ENCODE measurements at regions not wholly inside any gene's neighbourhood (a gene's known extent, or its start where the extent isn't known, plus 50 kb on each side); places are given as distances from the start of the nearest gene placed in this dataset.
A peak's percentile ranks its signal among the peaks of the same experiment; 100 is the strongest.

DNA sequence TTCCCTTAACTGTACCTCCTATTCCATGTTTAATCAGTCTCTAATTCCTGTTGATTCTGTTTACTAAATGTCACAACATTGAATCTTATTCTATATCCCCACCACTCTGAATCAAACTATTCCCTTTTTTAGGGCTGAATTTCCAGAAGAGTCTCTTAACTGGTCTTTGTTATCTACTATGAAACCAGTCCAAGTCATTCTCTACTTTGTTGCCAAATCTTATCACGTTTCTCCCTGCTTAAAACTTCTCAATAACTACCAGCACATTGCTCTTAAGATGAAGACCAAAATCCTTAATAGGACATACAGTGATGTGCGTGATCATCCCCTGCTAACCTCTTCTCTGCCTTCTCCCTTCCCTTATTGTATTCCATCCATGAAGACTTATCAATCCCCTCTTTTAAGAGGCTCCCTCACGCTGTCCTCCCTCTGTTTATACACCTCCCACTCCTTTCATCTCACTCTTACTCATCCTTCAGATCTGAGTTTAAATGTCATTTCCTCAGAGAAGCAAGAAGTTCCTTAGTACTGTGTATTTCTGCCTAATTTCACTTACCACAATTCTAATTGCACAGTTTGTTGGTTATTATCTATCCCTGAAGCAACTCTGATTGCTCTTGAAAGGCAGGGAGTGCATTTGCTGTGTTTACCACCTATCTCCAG is 143.0 kb upstream of the AHI1 start:
- no peak for DNase-seq
- in situ Hi-C loops (cut with MboI; ENCODE audit: low pct_unique_long_range_greater_than_20kb, low sequenced_read_pairs), result no loop called here

DNA sequence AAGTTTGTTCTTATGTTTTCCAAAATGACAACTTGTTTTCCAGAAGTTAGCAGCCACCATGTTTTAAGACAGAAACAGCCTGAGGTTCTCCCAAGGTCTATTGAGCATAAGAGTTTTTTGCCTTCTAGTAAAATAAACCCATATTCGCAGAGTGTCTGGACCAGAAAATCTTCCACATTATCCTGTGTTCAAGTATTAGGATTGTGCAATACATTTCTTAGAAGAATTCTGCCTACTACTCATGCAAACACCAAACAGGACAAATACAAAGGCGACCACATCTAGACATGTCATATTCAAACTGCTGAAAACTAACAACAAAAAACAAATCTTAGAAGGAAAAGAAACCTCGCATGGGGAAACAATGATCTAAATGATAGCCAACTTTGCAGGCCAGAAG is 145.4 kb upstream of the AHI1 start:
- in situ Hi-C loops (cut with MboI; ENCODE audit: low pct_unique_long_range_greater_than_20kb, low sequenced_read_pairs), result no loop called here
- no peak for DNase-seq

DNA sequence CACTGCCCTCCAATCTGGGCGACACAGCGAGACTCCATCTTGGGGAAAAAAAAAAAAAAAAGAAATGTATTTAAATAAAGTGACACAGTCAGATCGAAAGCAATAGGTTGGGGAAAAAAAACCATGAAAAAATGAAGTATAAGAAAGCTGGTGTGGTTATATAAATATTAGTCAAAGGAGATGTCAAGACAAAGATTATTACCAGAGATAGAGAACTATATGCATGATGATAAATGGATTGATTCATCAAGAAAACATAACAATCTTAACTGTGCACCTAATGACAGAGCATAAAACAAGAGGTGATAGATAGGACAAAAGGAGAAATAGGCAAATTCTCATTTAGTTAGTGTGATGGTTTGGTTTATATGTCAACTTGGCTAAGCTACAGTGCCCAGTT is 146.9 kb upstream of the AHI1 start:
- in situ Hi-C loops (cut with MboI; ENCODE audit: low pct_unique_long_range_greater_than_20kb, low sequenced_read_pairs), result no loop called here

DNA sequence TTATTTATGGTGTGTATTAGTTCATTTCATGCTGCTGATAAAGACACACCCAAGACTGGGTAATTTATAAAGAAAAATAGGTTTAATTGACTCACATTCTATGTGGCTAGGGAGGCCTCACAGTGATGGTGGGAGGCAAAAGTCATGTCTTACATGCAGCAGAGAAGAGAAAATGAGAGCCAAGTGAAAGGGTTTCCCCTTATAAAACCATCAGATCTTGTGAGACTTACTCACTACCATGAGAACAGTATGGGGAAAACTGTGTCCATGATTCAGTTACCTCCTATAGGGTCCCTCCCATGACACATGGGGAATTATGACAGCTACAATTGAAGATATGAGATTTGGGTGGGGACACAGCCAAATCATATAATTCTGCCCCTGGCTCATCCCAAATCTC is 150.0 kb upstream of the AHI1 start:
- in situ Hi-C loops (cut with MboI; ENCODE audit: low pct_unique_long_range_greater_than_20kb, low sequenced_read_pairs), result no loop called here

More for the DNA sequence above, 146.9 kb upstream of the AHI1 start:
- no peak for DNase-seq

DNA sequence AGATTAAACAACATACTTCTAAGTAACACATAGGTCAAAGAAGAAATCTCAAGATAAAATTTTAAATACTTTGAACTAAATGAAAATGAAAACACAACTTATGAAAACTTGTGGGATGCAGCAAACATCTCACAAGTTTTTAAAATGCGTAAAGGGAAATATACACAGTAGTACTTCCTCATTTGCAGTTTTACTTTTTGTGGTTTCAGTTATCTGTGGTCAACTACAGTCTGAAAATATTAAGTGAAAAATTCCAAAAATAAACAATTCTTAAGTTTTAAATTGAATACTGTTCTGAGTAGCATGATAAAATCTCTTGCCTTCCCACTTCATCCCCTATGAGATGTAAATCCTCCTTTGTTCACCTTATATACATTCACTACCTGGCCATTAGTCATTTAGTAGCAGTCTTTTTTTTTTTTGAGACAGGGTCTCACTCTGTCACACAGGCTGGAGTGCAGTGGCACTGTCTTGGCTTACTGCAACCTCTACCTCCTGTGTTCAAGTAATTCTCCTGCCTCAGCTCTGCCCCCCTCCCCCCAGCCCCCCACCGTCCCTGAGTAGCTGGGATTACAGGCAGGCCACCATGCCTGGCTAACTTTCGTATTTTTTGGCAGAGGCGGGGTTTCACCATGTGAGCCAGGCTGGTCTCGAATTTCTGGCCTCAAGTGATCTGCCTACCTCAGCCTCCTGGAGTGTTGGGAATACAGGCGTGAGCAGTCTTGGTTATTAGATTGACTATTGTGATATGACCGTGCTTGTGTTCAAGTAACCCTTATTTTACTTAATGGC is 154.6 kb upstream of the AHI1 start:
- in situ Hi-C loops (cut with MboI; ENCODE audit: low pct_unique_long_range_greater_than_20kb, low sequenced_read_pairs), result no loop called here
- peak; percentile 52 for DNase-seq

More for the DNA sequence above, 150.0 kb upstream of the AHI1 start:
- no peak for DNase-seq

DNA sequence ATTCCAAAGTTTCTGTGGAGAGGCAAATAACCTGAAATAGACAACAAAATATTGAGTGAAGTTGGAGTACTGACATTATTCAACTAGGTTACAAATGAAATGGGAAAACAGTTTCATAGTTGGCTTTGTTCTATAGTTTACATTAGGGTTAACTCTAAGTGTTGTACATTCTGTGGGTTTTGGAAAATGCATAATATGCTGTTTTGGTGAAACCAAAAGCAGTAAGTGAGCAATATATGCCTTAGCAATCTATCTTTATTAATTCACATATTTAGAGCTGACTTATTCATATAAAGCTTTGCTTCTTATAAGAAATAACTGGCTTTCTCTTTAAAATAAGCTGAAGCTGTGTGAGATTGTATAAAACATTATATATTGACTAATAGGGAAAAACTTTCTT is 157.5 kb upstream of the AHI1 start:
- in situ Hi-C loops (cut with MboI; ENCODE audit: low pct_unique_long_range_greater_than_20kb, low sequenced_read_pairs), result no loop called here
- DNase-seq, result no peak

DNA sequence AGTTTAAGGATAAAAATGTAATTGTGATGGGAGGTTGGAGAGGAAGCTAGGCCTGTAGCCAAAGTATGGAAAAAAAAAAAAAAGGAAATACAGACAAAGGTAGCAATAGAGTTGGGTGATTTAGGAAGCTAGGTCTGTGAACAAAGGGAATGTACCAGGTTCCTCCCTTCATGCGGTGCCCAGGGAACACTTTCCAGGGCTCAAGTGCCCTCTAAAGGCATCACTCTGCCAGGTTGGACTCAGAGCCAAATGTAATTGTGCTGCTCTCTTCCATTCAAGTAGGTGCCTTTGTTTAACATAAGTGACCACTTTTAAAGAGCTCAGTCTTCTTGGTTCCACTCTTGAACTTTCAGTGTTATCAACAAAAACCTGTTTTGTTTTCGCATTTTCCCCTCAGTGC is 159.7 kb upstream of the AHI1 start:
- in situ Hi-C loops (cut with MboI; ENCODE audit: low pct_unique_long_range_greater_than_20kb, low sequenced_read_pairs), result no loop called here
- no peak for DNase-seq

DNA sequence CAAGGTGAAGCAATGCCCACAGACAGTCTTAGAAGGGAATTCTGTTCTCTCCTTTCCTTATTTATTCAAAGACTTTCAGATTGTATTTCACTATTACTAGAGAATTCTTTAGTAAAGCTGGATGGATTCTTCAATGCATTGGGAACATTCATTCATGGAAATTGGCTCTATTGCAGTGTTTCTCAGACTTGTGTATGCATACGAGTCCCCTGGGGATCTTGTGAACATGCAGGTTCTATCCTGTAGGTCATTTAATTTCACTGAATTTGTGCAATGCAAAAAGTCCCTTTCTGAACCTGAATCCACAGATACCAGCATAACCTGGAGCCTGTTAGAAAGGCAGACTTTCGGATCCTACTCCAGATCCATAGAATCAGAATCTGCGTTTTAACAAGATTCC is 160.9 kb upstream of the AHI1 start:
- in situ Hi-C loops (cut with MboI; ENCODE audit: low pct_unique_long_range_greater_than_20kb, low sequenced_read_pairs), result no loop called here
- no peak for DNase-seq

DNA sequence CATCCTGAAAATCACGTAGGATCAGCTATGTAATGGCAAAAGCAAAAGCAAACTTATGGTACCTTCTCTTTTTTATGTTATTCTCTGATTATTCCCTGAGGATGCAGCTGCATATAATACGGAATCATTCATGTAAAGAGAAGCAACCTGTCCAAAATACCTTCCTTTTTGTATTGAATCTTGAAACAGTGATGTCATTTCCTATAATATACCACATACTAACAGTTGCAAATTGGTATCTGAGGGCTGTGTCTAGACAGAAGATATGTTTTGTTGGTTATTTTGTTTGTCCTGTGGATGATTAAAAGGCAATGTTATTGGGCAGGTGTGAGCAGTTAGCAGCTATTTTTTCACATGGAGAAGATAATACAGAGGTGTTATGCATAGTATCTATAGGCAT is 161.4 kb upstream of the AHI1 start:
- in situ Hi-C loops (cut with MboI; ENCODE audit: low pct_unique_long_range_greater_than_20kb, low sequenced_read_pairs), result no loop called here
- DNase-seq, result no peak

DNA sequence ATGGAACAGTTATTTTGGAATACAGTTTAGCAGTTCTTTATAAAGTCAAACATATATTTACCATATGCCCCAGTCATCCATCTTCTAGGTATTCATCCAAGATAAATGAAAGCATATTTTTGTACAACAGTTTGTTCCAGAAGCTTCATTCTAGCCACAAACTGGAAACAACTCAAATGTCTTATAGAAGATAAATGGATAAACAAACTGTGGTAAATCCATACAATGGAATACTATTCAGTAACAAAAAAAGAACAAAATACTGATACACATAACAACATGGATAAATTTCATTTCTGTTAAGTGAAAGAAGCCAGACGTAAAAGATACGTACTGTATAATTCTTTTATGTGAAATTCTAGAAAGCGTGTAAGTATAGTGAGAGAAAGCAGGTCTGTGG is 167.0 kb upstream of the AHI1 start:
- no peak for DNase-seq
- in situ Hi-C loops (cut with MboI; ENCODE audit: low pct_unique_long_range_greater_than_20kb, low sequenced_read_pairs), result no loop called here

DNA sequence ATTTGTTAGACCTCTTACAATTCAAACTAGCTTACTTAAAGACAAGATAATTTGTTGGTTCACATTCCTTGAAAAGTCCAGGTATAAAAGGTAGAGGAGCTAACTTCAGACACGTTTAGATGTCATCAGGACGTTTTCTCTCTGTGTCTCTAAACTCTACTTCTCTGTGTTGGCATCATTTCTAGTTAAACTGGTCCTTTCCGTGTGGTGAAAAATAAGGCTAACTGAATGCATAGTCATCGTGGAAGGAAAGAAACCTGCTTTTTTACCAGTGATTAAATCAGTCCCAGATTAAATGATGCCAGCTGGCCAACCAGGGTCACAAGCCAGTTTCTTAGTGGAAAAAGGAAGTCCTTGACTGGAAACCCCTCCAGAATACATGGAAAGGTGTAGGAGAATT is 168.4 kb upstream of the AHI1 start:
- no peak for DNase-seq
- in situ Hi-C loops (cut with MboI; ENCODE audit: low pct_unique_long_range_greater_than_20kb, low sequenced_read_pairs), result no loop called here

DNA sequence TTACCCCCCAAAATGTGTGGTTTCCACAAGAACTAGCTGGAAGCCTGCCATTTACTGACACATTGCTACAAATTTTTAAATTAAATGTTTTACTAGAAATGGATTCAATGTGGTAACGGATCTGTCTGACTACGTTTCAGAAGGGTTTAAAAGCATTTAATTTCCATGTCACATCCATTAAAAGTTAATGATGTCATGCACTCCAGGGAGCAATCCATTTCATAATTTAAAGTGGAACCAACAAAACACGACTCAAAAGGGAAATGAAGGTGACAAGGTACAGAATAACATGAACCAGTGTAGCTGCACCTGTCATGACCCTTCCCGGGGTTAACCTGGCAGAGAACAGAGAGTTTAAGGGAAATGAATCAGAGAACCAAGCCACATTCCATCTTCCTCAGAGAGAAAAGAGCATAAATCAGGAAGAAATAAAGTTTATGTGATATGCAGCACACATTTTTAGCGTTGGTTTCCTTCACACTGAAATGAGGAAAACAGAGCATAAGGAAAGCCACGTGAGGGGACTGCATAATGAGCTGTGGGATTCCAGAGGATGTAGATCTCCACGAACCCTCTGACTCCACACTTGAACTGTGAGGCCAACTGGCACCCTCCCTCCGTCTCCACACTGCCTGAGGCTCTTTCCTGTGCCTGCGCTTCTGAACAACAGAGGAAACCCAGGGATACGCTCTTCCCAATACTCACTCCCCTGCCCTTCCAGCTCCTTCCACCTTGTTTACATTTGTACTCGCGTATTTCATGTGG is 170.3 kb upstream of the AHI1 start:
- DNase-seq, result no peak
- in situ Hi-C loops (cut with MboI; ENCODE audit: low pct_unique_long_range_greater_than_20kb, low sequenced_read_pairs), result no loop called here

DNA sequence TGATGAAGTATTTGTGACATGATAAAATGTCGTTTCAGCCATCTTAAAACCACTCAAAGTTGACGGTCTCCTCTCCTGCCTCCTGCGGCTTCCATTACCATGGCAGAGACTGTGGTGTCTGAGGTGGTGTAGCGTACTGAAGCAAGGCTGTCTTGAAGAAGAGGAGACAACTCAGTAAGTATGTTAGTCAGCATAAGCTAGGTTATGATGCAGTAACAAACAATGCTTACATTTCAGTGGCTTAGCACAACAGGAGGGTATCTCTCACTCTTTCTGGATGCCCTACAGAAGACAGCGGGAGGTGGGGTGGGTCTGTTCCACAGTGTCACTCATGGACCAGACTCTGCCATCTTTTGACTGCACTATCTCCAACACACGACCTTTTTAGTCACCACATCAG is 174.7 kb upstream of the AHI1 start:
- in situ Hi-C loops (cut with MboI; ENCODE audit: low pct_unique_long_range_greater_than_20kb, low sequenced_read_pairs), result no loop called here
- DNase-seq, result no peak

DNA sequence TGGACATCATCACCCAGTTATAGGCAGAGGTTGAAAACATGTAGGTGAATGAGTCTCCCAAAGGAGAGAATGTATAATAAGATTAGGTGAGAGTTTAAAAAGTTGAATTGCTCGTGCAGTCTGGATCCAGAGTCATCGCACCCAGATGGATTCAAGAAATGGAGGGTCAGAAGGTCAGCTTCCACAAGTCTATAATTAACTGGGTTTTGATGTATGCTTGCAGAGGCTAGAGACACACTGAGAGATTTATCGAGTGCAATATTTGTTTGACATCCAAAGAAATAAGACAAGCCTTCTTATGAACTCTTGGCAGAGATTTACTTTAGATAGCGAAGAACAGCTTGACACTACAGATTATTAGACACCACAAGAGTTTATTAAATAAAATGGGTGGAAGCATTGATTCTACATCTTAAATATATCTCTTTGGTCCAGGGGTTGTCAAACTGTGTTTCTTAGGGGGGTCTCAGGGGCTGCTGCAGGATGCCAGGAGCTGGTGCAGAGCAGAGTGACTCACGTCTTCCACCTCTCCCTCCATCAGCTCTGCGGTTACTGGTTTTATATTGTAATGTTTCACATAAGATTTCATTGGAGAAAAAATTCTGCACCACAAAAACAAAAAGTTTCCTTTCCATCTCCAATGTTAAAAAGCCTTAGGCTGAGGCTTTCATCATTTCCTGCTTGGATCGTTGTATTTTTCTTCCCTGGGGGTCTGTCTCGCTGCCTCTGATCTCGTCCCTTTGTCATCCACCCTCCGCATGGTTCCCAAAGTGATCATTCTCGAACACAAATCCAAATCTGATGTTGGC is 176.2 kb upstream of the AHI1 start:
- in situ Hi-C loops (cut with MboI; ENCODE audit: low pct_unique_long_range_greater_than_20kb, low sequenced_read_pairs), result no loop called here
- no peak for DNase-seq

DNA sequence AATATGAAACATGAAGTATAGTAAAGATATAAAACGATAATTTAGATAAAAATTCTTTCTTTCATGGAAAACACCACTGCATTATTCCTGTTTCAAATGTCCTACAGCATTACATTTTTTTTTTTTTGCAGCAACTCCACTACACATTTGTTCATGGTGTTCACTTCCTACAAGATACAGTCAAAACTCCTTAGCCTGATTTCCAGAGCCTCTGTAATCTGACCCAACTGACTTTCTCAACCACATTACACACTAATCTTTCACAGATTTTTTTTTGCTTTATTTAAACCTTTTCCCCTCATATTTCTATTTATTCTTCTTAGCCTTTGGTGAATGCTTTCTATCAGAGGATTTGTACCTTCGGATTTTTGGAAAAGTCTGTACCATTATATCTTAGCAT is 176.5 kb upstream of the PDE7B start:
- in situ Hi-C loops (cut with MboI; ENCODE audit: low pct_unique_long_range_greater_than_20kb, low sequenced_read_pairs), result no loop called here
- DNase-seq, result no peak

DNA sequence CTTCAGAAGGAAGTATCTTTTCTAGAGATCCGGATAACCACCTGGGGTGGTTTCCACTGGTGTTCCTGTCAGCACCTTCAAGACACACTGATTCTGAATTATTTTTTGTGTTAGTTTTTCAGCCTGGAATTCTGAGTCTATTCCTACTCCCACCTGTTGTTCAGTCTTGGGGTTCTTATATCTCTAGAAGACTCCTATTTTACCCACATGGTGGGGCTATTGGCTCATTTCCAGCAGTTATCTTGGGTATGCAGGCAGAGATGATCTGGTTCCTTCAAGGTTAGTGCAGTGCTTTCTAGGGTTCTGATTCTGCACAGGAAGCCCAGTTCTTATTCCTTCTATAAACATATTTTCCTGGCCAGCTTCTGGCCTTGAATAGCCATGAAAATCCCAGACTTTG is 175.6 kb upstream of the PDE7B start:
- peak; percentile 38 for DNase-seq
- in situ Hi-C loops (cut with MboI; ENCODE audit: low pct_unique_long_range_greater_than_20kb, low sequenced_read_pairs), result no loop called here

DNA sequence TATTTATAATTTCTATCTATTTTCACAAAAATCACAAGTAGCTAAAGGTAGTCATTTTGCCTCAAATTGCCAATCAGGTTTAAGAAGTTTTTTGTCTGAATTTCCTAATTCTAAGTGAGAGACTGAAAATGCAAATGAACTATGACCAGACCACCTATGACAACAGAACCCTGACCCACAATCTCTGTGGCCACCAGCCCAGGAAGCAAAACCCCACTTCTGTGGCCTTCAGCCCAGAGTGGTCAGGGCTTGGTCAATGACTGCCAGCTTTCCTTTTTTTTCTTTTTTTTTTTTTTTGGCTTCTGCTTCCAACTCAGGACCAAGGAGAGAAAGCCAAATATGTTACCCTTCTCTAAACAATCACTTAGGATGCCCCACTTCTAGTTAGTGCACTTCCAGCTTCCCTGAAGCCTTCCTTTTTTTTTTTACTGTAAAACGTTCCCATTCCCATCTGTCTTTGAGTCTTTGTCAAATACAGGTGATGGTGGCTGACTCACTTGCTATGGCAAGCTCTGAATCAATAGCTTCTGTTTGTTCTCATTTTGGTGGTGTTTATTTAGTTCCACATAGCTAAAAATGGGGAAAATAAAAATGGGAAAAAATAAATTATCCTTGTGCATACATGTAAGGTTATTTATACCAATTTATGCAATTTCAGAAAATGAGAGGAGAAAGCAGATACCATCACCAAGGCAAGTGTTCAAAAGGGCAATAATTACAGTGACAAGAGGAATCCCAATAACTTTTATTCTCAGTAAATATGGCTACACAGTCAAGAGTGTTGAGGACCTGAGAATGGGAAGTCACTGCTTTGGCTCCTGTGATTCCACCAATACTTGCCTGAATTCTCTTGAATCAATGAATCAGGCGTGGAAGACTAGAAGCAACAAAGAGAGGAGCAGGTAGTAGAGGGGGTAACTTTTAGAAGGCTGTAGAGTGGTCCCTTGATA is 170.3 kb upstream of the PDE7B start:
- DNase-seq, result no peak
- in situ Hi-C loops (cut with MboI; ENCODE audit: low pct_unique_long_range_greater_than_20kb, low sequenced_read_pairs), result no loop called here

DNA sequence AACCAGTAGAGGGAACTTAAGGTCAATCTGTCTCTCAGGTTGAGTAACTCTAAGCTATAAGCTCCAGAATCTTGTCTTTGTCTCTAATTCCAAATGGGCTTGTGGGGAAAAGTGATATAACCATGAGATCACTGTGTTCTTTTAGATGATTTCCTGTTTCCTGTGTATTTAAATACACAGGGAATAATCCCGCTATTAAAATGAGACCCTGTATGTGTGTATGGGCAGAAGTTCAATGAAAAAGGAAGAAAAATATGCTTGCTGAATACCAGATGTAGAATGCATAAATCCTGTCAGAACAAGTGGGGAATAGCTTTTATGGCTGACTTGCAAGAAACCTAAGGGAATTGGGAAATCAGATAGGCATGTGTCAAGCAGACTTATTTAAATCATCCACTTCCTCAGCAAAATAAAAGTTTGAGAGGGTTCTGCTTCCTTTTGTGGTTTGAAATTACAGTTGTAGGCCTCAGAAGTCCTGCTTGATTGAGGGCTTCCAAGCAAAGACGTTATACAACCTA is 164.7 kb upstream of the PDE7B start:
- in situ Hi-C loops (cut with MboI; ENCODE audit: low pct_unique_long_range_greater_than_20kb, low sequenced_read_pairs), result no loop called here
- DNase-seq, result peak; percentile 19
